PFSK-1 (cell line): ENCODE measurements at regions not wholly inside any gene's neighbourhood (a gene's known extent, or its start where the extent isn't known, plus 50 kb on each side); places are given as distances from the start of the nearest gene placed in this dataset.

Experiments used
- FOXP2 ChIP-seq: optimal IDR thresholded peaks from 2 replicates; pipeline ENCODE3; 2011; ENCODE audit warnings: borderline replicate concordance, control low read depth, inconsistent platforms; ENCODE audit not compliant: insufficient read depth; ENCODE audit errors: extremely low read length, extremely low read depth
- POLR2AphosphoS5 ChIP-seq: IDR thresholded peaks from 2 replicates; pipeline ENCODE4 v1.6.1; 2012; ENCODE audit warnings: low read depth, mild to moderate bottlenecking, control low read depth, low read length, moderate library complexity
- SIN3A ChIP-seq: IDR thresholded peaks from 2 replicates; pipeline ENCODE4 v1.6.1; 2012; ENCODE audit warnings: mild to moderate bottlenecking, low read length, moderate library complexity, borderline replicate concordance; ENCODE audit not compliant: insufficient read depth
- TAF1 ChIP-seq: IDR thresholded peaks from 2 replicates; pipeline ENCODE4 v1.6.1; 2012; ENCODE audit warnings: low read length, control low read depth, borderline replicate concordance; ENCODE audit not compliant: insufficient read depth
- TF ChIP-seq, protein P1 (sequence below), 2 experiments: IDR thresholded peaks; 2 replicates each; pipeline versions ENCODE4 v1.6.1 to v1.8.0; 2011 to 2012; ENCODE audit warnings: low read depth in 2 of 2, low read length in 2 of 2, control low read depth in 1 of 2, inconsistent platforms in 1 of 2, mild to moderate bottlenecking in 1 of 2, moderate library complexity in 1 of 2; ENCODE audit not compliant: insufficient read depth in 1 of 2

DNA sequence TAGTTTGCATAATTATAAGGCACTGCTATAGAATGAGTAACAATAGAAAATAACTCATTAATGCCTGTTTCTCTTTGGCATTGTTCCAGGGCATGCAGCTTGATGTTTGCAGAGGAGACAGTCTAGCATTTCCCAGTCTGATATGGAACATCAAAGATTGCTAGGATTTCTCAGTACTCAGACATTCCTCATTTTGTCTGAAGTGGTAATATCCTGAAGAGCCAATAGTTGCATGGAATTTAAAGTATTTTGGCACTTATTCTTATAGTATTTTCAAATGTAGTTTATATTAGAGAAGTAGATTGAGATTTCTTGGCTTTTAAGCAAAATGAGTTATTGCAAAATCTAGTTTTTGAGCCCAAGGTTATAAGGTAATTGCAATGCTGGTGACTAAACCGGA is 337.3 kb upstream of the E2F7 start:
- TF ChIP-seq FOXP2: no peak
- TF ChIP-seq TAF1: no peak
- TF ChIP-seq, protein P1, sequence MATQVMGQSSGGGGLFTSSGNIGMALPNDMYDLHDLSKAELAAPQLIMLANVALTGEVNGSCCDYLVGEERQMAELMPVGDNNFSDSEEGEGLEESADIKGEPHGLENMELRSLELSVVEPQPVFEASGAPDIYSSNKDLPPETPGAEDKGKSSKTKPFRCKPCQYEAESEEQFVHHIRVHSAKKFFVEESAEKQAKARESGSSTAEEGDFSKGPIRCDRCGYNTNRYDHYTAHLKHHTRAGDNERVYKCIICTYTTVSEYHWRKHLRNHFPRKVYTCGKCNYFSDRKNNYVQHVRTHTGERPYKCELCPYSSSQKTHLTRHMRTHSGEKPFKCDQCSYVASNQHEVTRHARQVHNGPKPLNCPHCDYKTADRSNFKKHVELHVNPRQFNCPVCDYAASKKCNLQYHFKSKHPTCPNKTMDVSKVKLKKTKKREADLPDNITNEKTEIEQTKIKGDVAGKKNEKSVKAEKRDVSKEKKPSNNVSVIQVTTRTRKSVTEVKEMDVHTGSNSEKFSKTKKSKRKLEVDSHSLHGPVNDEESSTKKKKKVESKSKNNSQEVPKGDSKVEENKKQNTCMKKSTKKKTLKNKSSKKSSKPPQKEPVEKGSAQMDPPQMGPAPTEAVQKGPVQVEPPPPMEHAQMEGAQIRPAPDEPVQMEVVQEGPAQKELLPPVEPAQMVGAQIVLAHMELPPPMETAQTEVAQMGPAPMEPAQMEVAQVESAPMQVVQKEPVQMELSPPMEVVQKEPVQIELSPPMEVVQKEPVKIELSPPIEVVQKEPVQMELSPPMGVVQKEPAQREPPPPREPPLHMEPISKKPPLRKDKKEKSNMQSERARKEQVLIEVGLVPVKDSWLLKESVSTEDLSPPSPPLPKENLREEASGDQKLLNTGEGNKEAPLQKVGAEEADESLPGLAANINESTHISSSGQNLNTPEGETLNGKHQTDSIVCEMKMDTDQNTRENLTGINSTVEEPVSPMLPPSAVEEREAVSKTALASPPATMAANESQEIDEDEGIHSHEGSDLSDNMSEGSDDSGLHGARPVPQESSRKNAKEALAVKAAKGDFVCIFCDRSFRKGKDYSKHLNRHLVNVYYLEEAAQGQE (IDR thresholded peaks at IDR 0.05; ENCODE audit: insufficient read depth in 1 of 2, low read depth in 2 of 2, low read length in 2 of 2): no peak
- no peak for TF ChIP-seq SIN3A
- TF ChIP-seq POLR2AphosphoS5: no peak

DNA sequence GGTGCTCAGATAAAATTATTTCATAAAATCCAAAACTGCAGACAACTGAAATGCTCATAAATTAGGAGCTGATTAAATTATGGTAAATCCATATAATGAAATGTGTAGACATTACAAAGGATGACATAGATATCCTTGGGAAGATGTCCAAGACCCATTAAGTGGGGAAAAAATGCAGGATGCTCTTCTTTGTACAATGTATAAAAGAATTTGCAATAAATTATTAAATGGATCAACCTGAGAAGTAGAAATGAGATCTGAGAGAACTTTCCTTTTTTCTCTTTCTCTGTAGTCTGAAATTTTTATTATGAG is 336.4 kb upstream of the E2F7 start:
- TF ChIP-seq FOXP2 (no peak), SIN3A (no peak), TAF1 (no peak), POLR2AphosphoS5 (no peak)
- TF ChIP-seq, protein P1 (IDR thresholded peaks at IDR 0.05; ENCODE audit: insufficient read depth in 1 of 2, low read depth in 2 of 2, low read length in 2 of 2): no peak

DNA sequence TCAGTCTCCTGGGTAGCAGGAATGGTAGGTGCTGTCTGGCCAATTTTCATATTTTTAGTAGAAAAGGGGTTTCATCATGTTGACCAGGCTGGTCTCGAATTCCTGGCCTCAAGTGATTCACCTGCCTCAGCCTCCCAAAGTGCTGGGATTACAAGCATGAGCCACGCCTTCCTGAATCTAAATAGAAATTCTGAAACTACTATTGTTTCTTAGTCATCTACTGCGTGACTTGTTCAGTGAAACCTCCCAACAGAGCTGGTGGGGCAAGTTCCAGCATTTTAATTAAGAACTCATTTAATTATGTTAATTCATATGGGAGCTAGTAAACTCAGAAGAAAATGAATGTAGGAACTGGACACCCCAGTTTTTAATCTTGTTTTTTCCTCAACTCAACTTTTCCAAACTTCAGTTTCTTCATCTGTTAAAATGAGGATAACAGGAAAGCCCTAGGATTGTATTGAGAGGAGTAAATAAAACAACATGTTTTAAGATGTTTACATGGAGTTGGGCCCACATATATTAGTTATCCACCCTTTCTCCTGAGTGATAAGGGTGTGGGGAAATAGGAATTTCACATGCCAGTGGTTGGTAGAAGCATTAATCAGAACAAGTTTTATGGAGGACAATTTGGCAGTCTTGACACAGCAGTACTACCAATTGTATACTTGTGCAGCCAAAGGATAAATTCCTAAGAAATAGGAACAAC is 335.8 kb upstream of the E2F7 start:
- TF ChIP-seq, protein P1 (IDR thresholded peaks at IDR 0.05; ENCODE audit: insufficient read depth in 1 of 2, low read depth in 2 of 2, low read length in 2 of 2): no peak
- TF ChIP-seq POLR2AphosphoS5 (no peak), FOXP2 (no peak), SIN3A (no peak)

DNA sequence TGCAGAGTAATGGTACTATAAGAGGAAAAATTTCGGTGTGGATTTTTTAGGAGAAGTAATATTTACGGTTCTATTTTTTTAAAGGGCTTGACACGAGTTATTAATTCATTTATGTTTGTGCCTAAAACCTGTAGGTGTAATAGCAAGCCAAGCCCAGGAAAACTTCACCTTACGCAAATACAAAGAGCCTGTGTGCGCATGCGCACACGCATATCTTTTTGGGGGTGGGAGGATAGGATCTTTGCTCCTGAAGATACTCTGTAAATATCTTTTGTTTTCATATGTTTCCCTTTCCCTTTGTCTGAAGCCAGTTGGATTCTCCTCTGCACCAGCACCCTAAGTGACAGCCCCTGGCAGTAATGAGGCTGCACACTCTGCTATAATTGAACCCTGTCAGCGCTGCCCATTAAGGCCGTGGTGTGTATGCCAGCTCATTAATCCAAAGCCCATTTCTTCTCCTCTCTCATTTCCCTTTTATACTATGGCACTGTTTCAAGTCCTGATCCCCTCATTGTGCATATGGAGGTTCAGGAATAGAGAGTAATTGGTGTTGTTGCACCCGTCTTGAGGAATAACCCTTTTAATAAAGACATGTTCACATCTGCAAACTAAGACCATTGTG is 327.2 kb upstream of the E2F7 start:
- TF ChIP-seq SIN3A: no peak
- TF ChIP-seq, protein P1 (IDR thresholded peaks at IDR 0.05; ENCODE audit: insufficient read depth in 1 of 2, low read depth in 2 of 2, low read length in 2 of 2): no peak
- no peak for TF ChIP-seq FOXP2
- no peak for TF ChIP-seq TAF1
- TF ChIP-seq POLR2AphosphoS5: no peak
